GM23248 (cell line): ENCODE measurements at regions not wholly inside any gene's neighbourhood (a gene's known extent, or its start where the extent isn't known, plus 50 kb on each side); places are given as distances from the start of the nearest gene placed in this dataset.

Experiments used
- EZH2 ChIP-seq: fragments of 200-600 bp; sonication (generic); IDR thresholded peaks from 2 replicates; pipeline ENCODE4 v1.6.1; 2018; ENCODE audit warnings: antibody characterized with exemption, mild to moderate bottlenecking; ENCODE audit not compliant: insufficient read depth, poor library complexity, severe bottlenecking
- EZH2phosphoT487 ChIP-seq: fragments of 200-600 bp; sonication (generic); IDR thresholded peaks from 2 replicates; pipeline ENCODE4 v1.6.1; 2018; ENCODE audit warnings: antibody characterized with exemption, moderate library complexity, mild to moderate bottlenecking, low read depth; ENCODE audit not compliant: insufficient read depth

DNA sequence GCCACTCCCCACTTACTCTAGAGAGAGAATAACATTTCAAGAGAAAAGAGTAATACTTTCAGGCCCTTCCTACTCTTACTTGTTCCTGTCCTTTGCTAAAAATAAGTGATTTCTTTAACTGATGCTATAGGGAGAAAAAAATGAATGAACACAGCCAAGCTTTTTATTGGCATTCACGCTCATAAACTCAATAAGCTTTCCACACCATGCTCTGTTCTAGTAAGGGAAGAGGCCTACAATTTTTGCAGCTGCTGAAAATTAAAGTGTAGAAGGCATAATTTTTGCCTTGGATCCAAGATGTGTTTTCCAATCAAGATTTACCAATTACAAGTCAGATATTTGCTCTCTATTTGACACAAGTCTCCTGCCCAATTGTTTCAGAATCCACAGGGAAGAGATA, 188.1 kb upstream of the RGS18 start:
- TF ChIP-seq EZH2 (no peak), EZH2phosphoT487 (no peak)
